Body of pancreas (tissue), 4 donors: ENCODE measurements at regions not wholly inside any gene's neighbourhood (a gene's known extent, or its start where the extent isn't known, plus 50 kb on each side); places are given as distances from the start of the nearest gene placed in this dataset.

ENCODE experiments used
- ATAC-seq: fragments of 150-250 bp; one replicate; pipeline ENCODE4 v1.9.1; 2016
- DNase-seq, 4 donors: peaks; one replicate each; pipeline ENCODE4 v3.0.0-alpha.2; 2019
- H3K27ac ChIP-seq, 4 donors: fragments of 200-600 bp; sonication (generic); 1 replicate in 3 of 4; 2 replicates in 1 of 4; pipeline versions ENCODE4 v1.5.1 to v1.6.1; 2016 to 2019; ENCODE audit warnings: mild to moderate bottlenecking in 1 of 4, mixed read lengths in 1 of 4, moderate library complexity in 1 of 4
- H3K27me3 ChIP-seq, 2 donors: fragments of 200-600 bp; sonication (generic); one replicate each; pipeline ENCODE4 v1.6.0; 2016; ENCODE audit warnings: mild to moderate bottlenecking in 1 of 2
- H3K36me3 ChIP-seq, 2 donors: fragments of 200-600 bp; sonication (generic); replicated peaks in 1 of 2; 2 replicates each; pipeline ENCODE4 v1.5.1; 2016; ENCODE audit warnings: low read depth in 2 of 2; ENCODE audit not compliant: insufficient read depth in 1 of 2
- H3K4me1 ChIP-seq: fragments of 200-600 bp; sonication (generic); one replicate; pipeline ENCODE4 v1.6.0; 2016
- H3K4me3 ChIP-seq, 2 donors: fragments of 200-600 bp; sonication (generic); 1 replicate in 1 of 2; 2 replicates in 1 of 2; pipeline ENCODE4 v1.5.1; 2016 to 2019
- H3K9me3 ChIP-seq, 3 donors: fragments of 200-600 bp; sonication (generic); 1 replicate in 2 of 3; 2 replicates in 1 of 3; pipeline ENCODE4 v1.5.1; 2016
- CTCF ChIP-seq, 7 experiments: fragments of 450-650 bp in 4 of 7; fragments of 200-600 bp in 3 of 7; sonication (generic) in 3 of 7; IDR thresholded peaks; one replicate each; pipeline ENCODE4 v1.5.1; 2016 to 2019; ENCODE audit warnings: antibody characterized with exemption in 7 of 7
- POLR2A ChIP-seq, 3 donors: fragments of 450-650 bp; IDR thresholded peaks; one replicate each; pipeline ENCODE4 v1.6.1; 2016; ENCODE audit warnings: antibody characterized with exemption in 3 of 3, mild to moderate bottlenecking in 2 of 3
- WGBS, 2 donors: methylation state at CpG; one replicate each; pipeline ENCODE4 v1.1.5; 2017; 5-methylcytosine and 5-hydroxymethylcytosine counted together
- intact Hi-C: fragments of 100-400 bp; cut with DNase I; formaldehyde crosslinking; loops from one replicate; pipeline ENCODE4 v1.15.1; 2023

- Histone ChIP-seq H3K4me3 (no peak overlapping the region), H3K4me1 (no peaks in the 10 kb centered on the region), H3K36me3 (no peaks in the 10 kb centered on the region), H3K27me3 (no peaks in the 10 kb centered on the region), H3K27ac (no peak overlapping the region), H3K9me3 (no peaks in the 10 kb centered on the region)
- no peak for DNase-seq
- intact Hi-C loops = no loop called here
- 36 to 47% methylated on average over 4 of the region's 4 CpGs for WGBS, 2 donors
- no peak for ATAC-seq
- TF ChIP-seq POLR2A (IDR thresholded peaks at IDR 0.05) (no peak), CTCF (IDR thresholded peaks at IDR 0.05) (no peak)
These were observed 1091.2 kb downstream of the SLITRK1 start for GRCh38 chr13:82791035-82791434.

DNA sequence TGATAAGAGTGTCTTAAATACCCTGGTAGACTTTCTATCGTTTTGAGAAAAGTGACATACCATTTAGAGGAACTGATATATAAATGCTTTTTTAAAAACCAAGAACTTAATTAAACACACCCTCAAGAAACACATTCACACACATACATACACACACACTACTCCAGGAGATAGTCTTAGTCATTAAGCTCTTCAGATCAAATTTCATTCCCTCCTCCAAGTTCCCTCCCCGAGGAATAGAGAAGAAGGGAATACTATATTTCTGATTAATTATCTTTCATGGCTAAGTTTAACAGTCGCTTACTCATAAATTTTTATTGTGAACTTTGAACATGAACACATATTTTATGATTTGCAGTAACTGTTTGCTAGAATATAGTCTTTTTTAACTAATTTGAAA lies 1109.5 kb downstream of the SLITRK1 start:
- DNase-seq (no peak), ATAC-seq (no peak)
- Histone ChIP-seq H3K27ac (no peak overlapping the region), H3K27me3 (no peaks in the 10 kb centered on the region), H3K4me3 (no peak overlapping the region), H3K9me3 (no peaks in the 10 kb centered on the region), H3K36me3 (no peaks in the 10 kb centered on the region), H3K4me1 (no peaks in the 10 kb centered on the region)
- 50 to 52% methylated on average over 3 of the region's 3 CpGs for WGBS, 2 donors
- intact Hi-C loops = no loop called here
- no peak for TF ChIP-seq POLR2A (IDR thresholded peaks at IDR 0.05)
- TF ChIP-seq CTCF (IDR thresholded peaks at IDR 0.05) = no peak

DNA sequence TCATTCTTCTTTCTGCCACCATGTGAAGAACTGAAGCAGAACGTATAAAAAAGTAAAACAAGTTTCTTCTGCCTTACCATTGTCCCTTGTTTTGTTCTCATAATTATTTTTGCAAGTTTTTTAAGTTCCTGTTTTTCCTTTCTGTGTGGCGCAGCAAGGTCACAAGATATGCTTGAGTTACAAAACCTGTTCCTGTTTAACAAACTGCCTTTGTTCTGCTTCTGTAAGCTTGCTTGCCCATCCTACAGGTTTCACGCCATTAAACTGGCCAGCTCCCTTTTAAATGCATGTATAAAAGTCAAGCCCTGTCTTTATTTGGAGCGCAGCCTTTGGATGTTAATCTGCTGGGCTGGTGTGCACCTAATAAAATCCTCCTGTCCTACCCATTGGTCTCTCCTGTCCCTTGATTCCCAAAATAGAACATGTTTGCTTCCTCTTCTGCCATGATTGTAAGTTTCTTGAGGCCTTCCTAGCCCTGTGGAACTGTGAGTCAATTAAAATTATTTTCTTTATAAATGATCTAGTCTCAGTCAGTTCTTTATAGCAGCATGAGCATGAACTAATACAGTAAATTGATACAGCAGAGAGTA lies 1115.4 kb downstream of the SLITRK1 start:
- ATAC-seq = no peak
- no peaks in the 10 kb centered on the region for H3K27me3 ChIP-seq
- H3K4me1 ChIP-seq = no peaks in the 10 kb centered on the region
- no peaks in the 10 kb centered on the region for H3K9me3 ChIP-seq
- no peak overlapping the region for H3K27ac ChIP-seq
- DNase-seq = no peak
- WGBS, 2 donors = 37 to 48% methylated on average over 4 of the region's 4 CpGs
- TF ChIP-seq POLR2A (IDR thresholded peaks at IDR 0.05) = no peak
- TF ChIP-seq CTCF (IDR thresholded peaks at IDR 0.05) = no peak
- intact Hi-C loops = no loop called here
- no peaks in the 10 kb centered on the region for H3K36me3 ChIP-seq
- H3K4me3 ChIP-seq = no peak overlapping the region

DNA sequence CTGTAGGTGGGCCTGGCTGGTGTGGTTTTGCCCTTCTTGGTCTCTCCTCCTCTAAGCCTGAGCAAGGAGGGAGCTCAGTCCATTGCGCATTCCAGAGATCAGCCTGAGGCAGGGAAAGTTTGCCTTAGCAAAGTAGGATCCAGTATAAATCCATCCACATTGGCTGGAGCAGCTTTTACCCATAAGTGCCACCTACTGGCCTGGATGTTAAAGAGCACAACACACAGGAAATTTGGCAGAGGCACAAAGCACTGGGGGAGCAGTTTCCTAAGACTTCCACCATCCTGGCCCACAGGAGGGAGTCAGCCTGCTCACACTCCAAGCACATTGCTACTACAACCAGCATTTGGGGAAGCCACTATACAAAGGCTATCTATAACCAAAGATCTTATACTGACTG lies 1124.2 kb downstream of the SLITRK1 start:
- WGBS, 2 donors = 80 to 92% methylated on average over 1 of the region's 1 CpG
- Histone ChIP-seq H3K27ac (no peak overlapping the region), H3K4me1 (no peaks in the 10 kb centered on the region), H3K27me3 (no peaks in the 10 kb centered on the region), H3K4me3 (no peak overlapping the region), H3K36me3 (no peaks in the 10 kb centered on the region), H3K9me3 (no peaks in the 10 kb centered on the region)
- intact Hi-C loops = no loop called here
- TF ChIP-seq POLR2A (IDR thresholded peaks at IDR 0.05) (no peak), CTCF (IDR thresholded peaks at IDR 0.05) (no peak)
- ATAC-seq = no peak
- no peak for DNase-seq

DNA sequence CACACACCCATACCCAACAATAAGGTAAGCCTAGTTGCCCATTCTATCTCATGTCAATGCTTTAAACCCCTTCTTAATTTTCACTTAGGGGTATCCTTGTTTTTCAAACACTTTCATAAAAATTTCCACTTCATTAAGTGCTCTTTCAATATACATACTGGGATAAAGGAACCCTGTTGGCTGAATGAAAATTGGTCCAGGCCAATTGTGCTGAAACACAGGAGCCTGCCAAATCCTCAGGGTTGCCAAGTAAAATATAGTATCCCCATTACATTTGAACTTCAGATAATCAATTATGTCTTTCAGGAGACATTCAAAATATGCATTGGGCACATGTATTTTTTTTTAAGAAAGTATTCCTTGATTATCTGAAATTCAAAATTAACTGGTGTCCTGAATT lies 1131.1 kb downstream of the SLITRK1 start:
- intact Hi-C loops = no loop called here
- TF ChIP-seq CTCF (IDR thresholded peaks at IDR 0.05) = no peak
- no peak for TF ChIP-seq POLR2A (IDR thresholded peaks at IDR 0.05)
- Histone ChIP-seq H3K36me3 (no peaks in the 10 kb centered on the region), H3K27me3 (no peaks in the 10 kb centered on the region), H3K9me3 (no peaks in the 10 kb centered on the region), H3K27ac (no peak overlapping the region), H3K4me1 (no peaks in the 10 kb centered on the region), H3K4me3 (no peak overlapping the region)
- DNase-seq (no peak), ATAC-seq (no peak)
